T follicular helper cell (primary cell): ENCODE measurements at regions not wholly inside any gene's neighbourhood (a gene's known extent, or its start where the extent isn't known, plus 50 kb on each side); places are given as distances from the start of the nearest gene placed in this dataset.

Experiments used
- DNase-seq: peaks from one replicate; pipeline ENCODE4 v3.0.0-alpha.2; 2020; ENCODE audit warnings: low read depth

GRCh38 chr5:96245140-96246091 is 187.6 kb downstream of the PCSK1 start:
- no peak for DNase-seq

GRCh38 chr5:96244696-96245095 is 188.4 kb downstream of the PCSK1 start:
- no peak for DNase-seq

- no peak for DNase-seq
Measured at GRCh38 chr5:96243862-96244261, 189.2 kb downstream of the PCSK1 start.

- DNase-seq, result no peak
Measured at GRCh38 chr5:96243203-96243602, 189.8 kb downstream of the PCSK1 start.

GRCh38 chr5:96242571-96242970 is 190.5 kb downstream of the PCSK1 start:
- no peak for DNase-seq

GRCh38 chr5:96236831-96237230 is 196.2 kb downstream of the PCSK1 start:
- no peak for DNase-seq

GRCh38 chr5:96236051-96236450 is 197.0 kb downstream of the PCSK1 start:
- no peak for DNase-seq

- DNase-seq, result no peak
Measured at GRCh38 chr5:96235008-96235910, 197.8 kb downstream of the PCSK1 start.

GRCh38 chr5:96232602-96233001 is 200.4 kb downstream of the PCSK1 start:
- no peak for DNase-seq

GRCh38 chr5:96229188-96229587 is 203.9 kb downstream of the PCSK1 start:
- no peak for DNase-seq

GRCh38 chr5:96228408-96228807 is 204.6 kb downstream of the PCSK1 start:
- DNase-seq, result no peak

- DNase-seq, result no peak
Measured at GRCh38 chr5:96227957-96228356, 205.1 kb downstream of the PCSK1 start.

GRCh38 chr5:96226941-96227552 is 206.0 kb downstream of the PCSK1 start:
- no peak for DNase-seq

- DNase-seq, result no peak
Measured at GRCh38 chr5:96222129-96222528, 210.9 kb downstream of the PCSK1 start.

GRCh38 chr5:96220610-96221390 is 212.2 kb downstream of the PCSK1 start:
- no peak for DNase-seq

GRCh38 chr5:96219580-96220281 is 213.3 kb downstream of the PCSK1 start:
- no peak for DNase-seq

- DNase-seq, result no peak
Measured at GRCh38 chr5:96218653-96219052, 214.4 kb downstream of the PCSK1 start.

GRCh38 chr5:96214442-96215197 is 218.4 kb downstream of the PCSK1 start:
- no peak for DNase-seq

- no peak for DNase-seq
Measured at GRCh38 chr5:96209829-96210228, 223.2 kb downstream of the PCSK1 start.

- DNase-seq, result no peak
Measured at GRCh38 chr5:96207420-96207819, 225.6 kb downstream of the PCSK1 start.
